WTC11 (cell line): ENCODE measurements at regions not wholly inside any gene's neighbourhood (a gene's known extent, or its start where the extent isn't known, plus 50 kb on each side); places are given as distances from the start of the nearest gene placed in this dataset.

ENCODE experiments used
- ATAC-seq: fragments of 200-7000 bp; cut with Tn5 transposase; 2 replicates; pipeline ENCODE4 v1.10.0; 2021; ENCODE audit warnings: mild to moderate bottlenecking, moderate library complexity
- CTCF ChIA-PET: fragments of 300-600 bp; sonication (Branson Sonifier 250); formaldehyde crosslinking; loops from one replicate; lab custom pipeline; 2021; ENCODE audit warnings: antibody characterized with exemption; lab: Charles Lee
- POLR2A ChIA-PET: fragments of 350-600 bp; sonication (Branson Sonifier 250); formaldehyde crosslinking; loops from one replicate; lab custom pipeline; 2021; ENCODE audit warnings: antibody characterized with exemption; lab: Charles Lee
- DNase-seq: peaks from one replicate; pipeline ENCODE4 v3.0.0; 2021; ENCODE audit warnings: low spot score
- H3K27ac Mint-ChIP-seq: 2 replicates; pipeline ENCODE4 v1.8.0; 2021; ENCODE audit warnings: mixed read lengths
- H3K27me3 Mint-ChIP-seq: 2 replicates; pipeline ENCODE4 v1.8.0; 2021; ENCODE audit warnings: low read depth, mild to moderate bottlenecking, moderate library complexity, mixed read lengths
- H3K36me3 Mint-ChIP-seq: 2 replicates; pipeline ENCODE4 v1.8.0; 2021; ENCODE audit warnings: mixed read lengths
- H3K4me1 Mint-ChIP-seq: 2 replicates; pipeline ENCODE4 v1.8.0; 2022; ENCODE audit warnings: mixed read lengths
- H3K4me3 Mint-ChIP-seq: 2 replicates; pipeline ENCODE4 v1.8.0; 2021; ENCODE audit warnings: mild to moderate bottlenecking, moderate library complexity, mixed read lengths
- H3K9me3 Mint-ChIP-seq: 2 replicates; pipeline ENCODE4 v1.8.0; 2021; ENCODE audit warnings: mixed read lengths
- CBFB ChIP-seq: sonication (generic); formaldehyde crosslinking; IDR thresholded peaks from 2 replicates; pipeline ENCODE4 v1.8.1; 2022; ENCODE audit warnings: mild to moderate bottlenecking, low read depth, missing genetic modification reagents
- CTCF ChIP-seq: fragments of 200-600 bp; IDR thresholded peaks from 2 replicates; pipeline ENCODE4 v1.8.0; 2022; ENCODE audit warnings: antibody characterized with exemption
- E2F5 ChIP-seq: sonication (generic); formaldehyde crosslinking; IDR thresholded peaks from 2 replicates; pipeline ENCODE4 v1.8.1; 2022; ENCODE audit warnings: mild to moderate bottlenecking, moderate library complexity, missing genetic modification reagents
- FOXK1 ChIP-seq: sonication (generic); formaldehyde crosslinking; IDR thresholded peaks from 2 replicates; pipeline ENCODE4 v1.8.0; 2022; ENCODE audit warnings: mild to moderate bottlenecking, moderate library complexity, missing genetic modification reagents
- GRHL2 ChIP-seq: fragments of 250-450 bp; sonication (Bioruptor Pico); IDR thresholded peaks from 2 replicates; pipeline ENCODE4 v1.8.0; 2022; ENCODE audit warnings: mild to moderate bottlenecking, moderate library complexity; ENCODE audit not compliant: insufficient replicate concordance, severe bottlenecking
- HMGA2 ChIP-seq: fragments of 250-450 bp; sonication (Bioruptor Pico); IDR thresholded peaks from 2 replicates; pipeline ENCODE4 v1.4.0; 2021; ENCODE audit warnings: mild to moderate bottlenecking, moderate library complexity
- HMGXB4 ChIP-seq: sonication (generic); formaldehyde crosslinking; IDR thresholded peaks from 2 replicates; pipeline ENCODE4 v1.8.1; 2023; ENCODE audit warnings: mild to moderate bottlenecking, moderate library complexity, missing genetic modification reagents
- IRF2 ChIP-seq: sonication (generic); formaldehyde crosslinking; IDR thresholded peaks from 2 replicates; pipeline ENCODE4 v1.8.0; 2022; ENCODE audit warnings: low read depth, missing genetic modification reagents, borderline replicate concordance
- MYBL2 ChIP-seq: sonication (generic); formaldehyde crosslinking; IDR thresholded peaks from 2 replicates; pipeline ENCODE4 v1.8.1; 2023; ENCODE audit warnings: mild to moderate bottlenecking, moderate library complexity, missing genetic modification reagents
- OVOL2 ChIP-seq: fragments of 250-450 bp; sonication (Bioruptor Pico); IDR thresholded peaks from 2 replicates; pipeline ENCODE4 v1.9.0; 2021; ENCODE audit warnings: mild to moderate bottlenecking, borderline replicate concordance
- PRRX2 ChIP-seq: fragments of 250-450 bp; sonication (Bioruptor Pico); IDR thresholded peaks from 2 replicates; pipeline ENCODE4 v1.8.0; 2021; ENCODE audit warnings: mild to moderate bottlenecking
- SP1 ChIP-seq: sonication (generic); formaldehyde crosslinking; conservative IDR thresholded peaks from 2 replicates; pipeline ENCODE4 v1.8.1; 2022; ENCODE audit warnings: missing genetic modification reagents
- STAT6 ChIP-seq: sonication (generic); formaldehyde crosslinking; conservative IDR thresholded peaks from 2 replicates; pipeline ENCODE4 v1.8.1; 2023; ENCODE audit warnings: mild to moderate bottlenecking, low read depth, missing genetic modification reagents, moderate library complexity
- TCF7 ChIP-seq: sonication (generic); formaldehyde crosslinking; IDR thresholded peaks from 2 replicates; pipeline ENCODE4 v1.8.0; 2022; ENCODE audit warnings: mild to moderate bottlenecking, low read depth, missing genetic modification reagents, moderate library complexity
- TP53 ChIP-seq: sonication (generic); formaldehyde crosslinking; IDR thresholded peaks from 2 replicates; pipeline ENCODE4 v1.8.1; 2023; ENCODE audit warnings: mild to moderate bottlenecking, missing genetic modification reagents
- ZNF219 ChIP-seq: sonication (generic); formaldehyde crosslinking; IDR thresholded peaks from 2 replicates; pipeline ENCODE4 v1.8.0; 2023; ENCODE audit warnings: missing genetic modification reagents, mild to moderate bottlenecking, borderline replicate concordance
- ZNF232 ChIP-seq: sonication (generic); formaldehyde crosslinking; IDR thresholded peaks from 2 replicates; pipeline ENCODE4 v1.8.0; 2022; ENCODE audit warnings: mild to moderate bottlenecking, missing genetic modification reagents
- ZNF671 ChIP-seq: fragments of 250-450 bp; sonication (Bioruptor Pico); IDR thresholded peaks from 2 replicates; pipeline ENCODE4 v1.8.0; 2021; ENCODE audit warnings: mild to moderate bottlenecking
- TF ChIP-seq, protein P1 (sequence below): sonication (generic); formaldehyde crosslinking; IDR thresholded peaks from 2 replicates; pipeline ENCODE4 v1.8.0; 2023; ENCODE audit warnings: missing genetic modification reagents, mild to moderate bottlenecking, borderline replicate concordance
- TF ChIP-seq, protein P2 (sequence below): fragments of 250-450 bp; sonication (Bioruptor Pico); IDR thresholded peaks from 2 replicates; pipeline ENCODE4 v1.9.0; 2021; ENCODE audit warnings: moderate library complexity, mild to moderate bottlenecking, inconsistent platforms, borderline replicate concordance
- TF ChIP-seq, protein P3 (sequence below): sonication (generic); formaldehyde crosslinking; IDR thresholded peaks from 2 replicates; pipeline ENCODE4 v1.8.1; 2023; ENCODE audit warnings: mild to moderate bottlenecking, missing genetic modification reagents, moderate library complexity

- no peak overlapping the region for H3K27ac Mint-ChIP-seq
- H3K9me3 Mint-ChIP-seq = no peaks in the 10 kb centered on the region
- no peaks in the 10 kb centered on the region for H3K27me3 Mint-ChIP-seq
- POLR2A ChIA-PET = no interaction called here
- CTCF ChIA-PET = no interaction called here
- no peak for ATAC-seq
- TF ChIP-seq TCF7 (CRISPR knock-in tag) (no peak), MYBL2 (CRISPR knock-in tag) (no peak), IRF2 (CRISPR knock-in tag) (no peak), PRRX2 (CRISPR knock-in tag) (no peak), ZNF219 (CRISPR knock-in tag) (no peak)
- no peaks in the 10 kb centered on the region for H3K36me3 Mint-ChIP-seq
- H3K4me1 Mint-ChIP-seq = peaks cover 8% of the 10 kb centered on the region
- no peak overlapping the region for H3K4me3 Mint-ChIP-seq
- no peak for DNase-seq
Observed at GRCh38 chrX:39741904-39742303, 355.9 kb downstream of the BCOR start.

DNA sequence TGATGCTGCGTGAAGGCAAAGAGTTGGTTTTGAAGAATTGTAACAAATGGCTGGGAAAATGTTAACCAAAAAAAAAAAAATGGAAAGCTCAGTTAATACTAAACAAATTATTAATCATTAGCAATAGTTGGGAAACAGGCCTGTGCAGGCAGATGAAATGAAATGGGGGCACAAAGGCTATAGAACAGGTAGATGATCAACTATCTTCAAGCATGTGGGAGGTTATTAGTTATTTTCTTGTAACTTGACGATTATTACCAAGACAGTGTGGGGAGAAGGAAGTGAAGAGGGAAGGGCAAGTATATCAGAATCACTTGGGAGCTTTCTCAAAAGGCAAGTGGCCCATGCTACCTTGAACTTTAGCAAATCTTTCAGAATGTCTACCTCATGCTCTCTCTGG, 351.9 kb downstream of the BCOR start:
- H3K4me3 Mint-ChIP-seq = no peak overlapping the region
- DNase-seq = no peak
- TF ChIP-seq GRHL2 (CRISPR knock-in tag) = no peak
- TF ChIP-seq ZNF219 (CRISPR knock-in tag) = no peak
- TF ChIP-seq, protein P1, sequence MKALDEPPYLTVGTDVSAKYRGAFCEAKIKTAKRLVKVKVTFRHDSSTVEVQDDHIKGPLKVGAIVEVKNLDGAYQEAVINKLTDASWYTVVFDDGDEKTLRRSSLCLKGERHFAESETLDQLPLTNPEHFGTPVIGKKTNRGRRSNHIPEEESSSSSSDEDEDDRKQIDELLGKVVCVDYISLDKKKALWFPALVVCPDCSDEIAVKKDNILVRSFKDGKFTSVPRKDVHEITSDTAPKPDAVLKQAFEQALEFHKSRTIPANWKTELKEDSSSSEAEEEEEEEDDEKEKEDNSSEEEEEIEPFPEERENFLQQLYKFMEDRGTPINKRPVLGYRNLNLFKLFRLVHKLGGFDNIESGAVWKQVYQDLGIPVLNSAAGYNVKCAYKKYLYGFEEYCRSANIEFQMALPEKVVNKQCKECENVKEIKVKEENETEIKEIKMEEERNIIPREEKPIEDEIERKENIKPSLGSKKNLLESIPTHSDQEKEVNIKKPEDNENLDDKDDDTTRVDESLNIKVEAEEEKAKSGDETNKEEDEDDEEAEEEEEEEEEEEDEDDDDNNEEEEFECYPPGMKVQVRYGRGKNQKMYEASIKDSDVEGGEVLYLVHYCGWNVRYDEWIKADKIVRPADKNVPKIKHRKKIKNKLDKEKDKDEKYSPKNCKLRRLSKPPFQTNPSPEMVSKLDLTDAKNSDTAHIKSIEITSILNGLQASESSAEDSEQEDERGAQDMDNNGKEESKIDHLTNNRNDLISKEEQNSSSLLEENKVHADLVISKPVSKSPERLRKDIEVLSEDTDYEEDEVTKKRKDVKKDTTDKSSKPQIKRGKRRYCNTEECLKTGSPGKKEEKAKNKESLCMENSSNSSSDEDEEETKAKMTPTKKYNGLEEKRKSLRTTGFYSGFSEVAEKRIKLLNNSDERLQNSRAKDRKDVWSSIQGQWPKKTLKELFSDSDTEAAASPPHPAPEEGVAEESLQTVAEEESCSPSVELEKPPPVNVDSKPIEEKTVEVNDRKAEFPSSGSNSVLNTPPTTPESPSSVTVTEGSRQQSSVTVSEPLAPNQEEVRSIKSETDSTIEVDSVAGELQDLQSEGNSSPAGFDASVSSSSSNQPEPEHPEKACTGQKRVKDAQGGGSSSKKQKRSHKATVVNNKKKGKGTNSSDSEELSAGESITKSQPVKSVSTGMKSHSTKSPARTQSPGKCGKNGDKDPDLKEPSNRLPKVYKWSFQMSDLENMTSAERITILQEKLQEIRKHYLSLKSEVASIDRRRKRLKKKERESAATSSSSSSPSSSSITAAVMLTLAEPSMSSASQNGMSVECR (CRISPR knock-in tag) = no peak
- no peak for TF ChIP-seq STAT6
- TF ChIP-seq SP1 (CRISPR knock-in tag) = no peak
- TF ChIP-seq OVOL2 = no peak
- no peak for TF ChIP-seq E2F5
- TF ChIP-seq HMGXB4 (CRISPR knock-in tag) = no peak
- H3K27ac Mint-ChIP-seq = no peak overlapping the region
- H3K9me3 Mint-ChIP-seq = no peaks in the 10 kb centered on the region
- ChIA-PET POLR2A (no interaction called here), CTCF (no interaction called here)
- no peaks in the 10 kb centered on the region for H3K36me3 Mint-ChIP-seq
- no peak for ATAC-seq
- no peaks in the 10 kb centered on the region for H3K27me3 Mint-ChIP-seq
- no peaks in the 10 kb centered on the region for H3K4me1 Mint-ChIP-seq

- peaks cover 7% of the 10 kb centered on the region for H3K4me1 Mint-ChIP-seq
- no peak overlapping the region for H3K4me3 Mint-ChIP-seq
- H3K27me3 Mint-ChIP-seq = peaks cover 5% of the 10 kb centered on the region
- ATAC-seq (no peak), DNase-seq (no peak)
- H3K36me3 Mint-ChIP-seq = no peaks in the 10 kb centered on the region
- H3K9me3 Mint-ChIP-seq = peaks cover 4% of the 10 kb centered on the region
- no peak overlapping the region for H3K27ac Mint-ChIP-seq
- POLR2A ChIA-PET = no interaction called here
- CTCF ChIA-PET = no interaction called here
- TF ChIP-seq FOXK1 (CRISPR knock-in tag) (no peak), CTCF (no peak), ZNF232 (CRISPR knock-in tag) (no peak), TP53 (no peak), CBFB (no peak), TCF7 (CRISPR knock-in tag) (no peak), ZNF671 (CRISPR knock-in tag) (no peak), HMGA2 (no peak)
- TF ChIP-seq, protein P2, sequence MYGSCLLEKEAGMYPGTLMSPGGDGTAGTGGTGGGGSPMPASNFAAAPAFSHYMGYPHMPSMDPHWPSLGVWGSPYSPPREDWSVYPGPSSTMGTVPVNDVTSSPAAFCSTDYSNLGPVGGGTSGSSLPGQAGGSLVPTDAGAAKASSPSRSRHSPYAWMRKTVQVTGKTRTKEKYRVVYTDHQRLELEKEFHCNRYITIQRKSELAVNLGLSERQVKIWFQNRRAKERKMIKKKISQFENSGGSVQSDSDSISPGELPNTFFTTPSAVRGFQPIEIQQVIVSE (CRISPR knock-in tag) = no peak
- TF ChIP-seq, protein P3, sequence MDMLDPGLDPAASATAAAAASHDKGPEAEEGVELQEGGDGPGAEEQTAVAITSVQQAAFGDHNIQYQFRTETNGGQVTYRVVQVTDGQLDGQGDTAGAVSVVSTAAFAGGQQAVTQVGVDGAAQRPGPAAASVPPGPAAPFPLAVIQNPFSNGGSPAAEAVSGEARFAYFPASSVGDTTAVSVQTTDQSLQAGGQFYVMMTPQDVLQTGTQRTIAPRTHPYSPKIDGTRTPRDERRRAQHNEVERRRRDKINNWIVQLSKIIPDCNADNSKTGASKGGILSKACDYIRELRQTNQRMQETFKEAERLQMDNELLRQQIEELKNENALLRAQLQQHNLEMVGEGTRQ (CRISPR knock-in tag) = no peak
Observed at GRCh38 chrX:39749135-39749534, 348.6 kb downstream of the BCOR start.
